ENCODE measurements at regions not wholly inside any gene's neighbourhood (a gene's known extent, or its start where the extent isn't known, plus 50 kb on each side); places are given as distances from the start of the nearest gene placed in this dataset.

DNA sequence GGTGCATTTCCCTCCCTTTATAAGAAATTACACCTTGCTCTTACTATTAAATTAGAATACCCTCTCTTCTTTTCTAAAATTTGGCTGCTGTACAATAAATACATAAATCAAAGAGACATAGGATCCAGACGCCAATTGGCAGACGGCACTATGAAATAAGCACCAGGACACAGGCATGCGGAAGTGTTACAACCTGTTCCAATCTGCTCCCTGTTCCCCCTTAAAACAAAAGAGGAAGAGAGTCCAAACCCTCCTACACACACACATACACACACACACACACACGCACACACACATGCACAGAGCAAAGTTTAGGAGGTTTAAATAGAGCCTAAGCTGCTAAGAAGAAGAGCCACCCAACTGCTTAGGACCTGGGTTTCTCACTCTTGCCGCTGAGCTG is 75.6 kb upstream of the ZNF507 start:
- no peak overlapping the region for H3K4me3 ChIP-seq (ENCODE audit: low read depth, poor library complexity, severe bottlenecking)
- intact Hi-C loops (cut with DNase I; ENCODE audit: low total_unique reads), result no loop called here
- TF ChIP-seq, protein P1, sequence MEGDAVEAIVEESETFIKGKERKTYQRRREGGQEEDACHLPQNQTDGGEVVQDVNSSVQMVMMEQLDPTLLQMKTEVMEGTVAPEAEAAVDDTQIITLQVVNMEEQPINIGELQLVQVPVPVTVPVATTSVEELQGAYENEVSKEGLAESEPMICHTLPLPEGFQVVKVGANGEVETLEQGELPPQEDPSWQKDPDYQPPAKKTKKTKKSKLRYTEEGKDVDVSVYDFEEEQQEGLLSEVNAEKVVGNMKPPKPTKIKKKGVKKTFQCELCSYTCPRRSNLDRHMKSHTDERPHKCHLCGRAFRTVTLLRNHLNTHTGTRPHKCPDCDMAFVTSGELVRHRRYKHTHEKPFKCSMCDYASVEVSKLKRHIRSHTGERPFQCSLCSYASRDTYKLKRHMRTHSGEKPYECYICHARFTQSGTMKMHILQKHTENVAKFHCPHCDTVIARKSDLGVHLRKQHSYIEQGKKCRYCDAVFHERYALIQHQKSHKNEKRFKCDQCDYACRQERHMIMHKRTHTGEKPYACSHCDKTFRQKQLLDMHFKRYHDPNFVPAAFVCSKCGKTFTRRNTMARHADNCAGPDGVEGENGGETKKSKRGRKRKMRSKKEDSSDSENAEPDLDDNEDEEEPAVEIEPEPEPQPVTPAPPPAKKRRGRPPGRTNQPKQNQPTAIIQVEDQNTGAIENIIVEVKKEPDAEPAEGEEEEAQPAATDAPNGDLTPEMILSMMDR (IDR thresholded peaks at IDR 0.05), result no peak
- TF ChIP-seq POLR2A (IDR thresholded peaks at IDR 0.05), result no peak
- WGBS, 2 donors, result 36 to 47% methylated on average over 5 of the region's 5 CpGs
- no peak for DNase-seq (ENCODE audit: low spot score in 2 of 2)

GRCh38 chr19:32273483-32273882 is 71.9 kb upstream of the ZNF507 start:
- TF ChIP-seq POLR2A (IDR thresholded peaks at IDR 0.05), result no peak
- TF ChIP-seq, protein P1 (IDR thresholded peaks at IDR 0.05), result no peak
- no peak overlapping the region for H3K4me3 ChIP-seq (ENCODE audit: low read depth, poor library complexity, severe bottlenecking)
- DNase-seq (ENCODE audit: low spot score in 2 of 2), result no peak
- intact Hi-C loops (cut with DNase I; ENCODE audit: low total_unique reads), result no loop called here

DNA sequence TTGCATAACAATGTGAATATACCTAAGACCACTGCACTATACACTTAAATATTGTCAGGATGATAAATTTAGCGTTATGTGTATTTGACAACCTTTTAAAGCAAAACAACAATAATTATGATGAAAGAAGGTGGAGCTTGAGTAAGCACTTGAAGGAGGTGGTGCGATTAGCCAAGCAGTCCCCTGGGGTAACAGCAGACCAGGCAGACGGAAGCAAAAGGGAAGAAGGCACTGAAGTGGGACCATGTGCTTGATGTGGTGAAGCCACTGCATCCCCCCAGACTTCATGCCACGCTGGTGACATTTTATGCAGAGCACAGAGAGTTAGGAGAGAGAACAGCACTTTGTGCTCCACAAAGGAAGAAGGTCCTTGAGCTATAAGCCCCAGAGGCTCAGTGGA is 58.3 kb upstream of the ZNF507 start:
- H3K4me3 ChIP-seq (ENCODE audit: low read depth, poor library complexity, severe bottlenecking), result no peak overlapping the region
- no peak for DNase-seq (ENCODE audit: low spot score in 2 of 2)
- no peak for TF ChIP-seq POLR2A (IDR thresholded peaks at IDR 0.05)
- TF ChIP-seq, protein P1 (IDR thresholded peaks at IDR 0.05), result no peak
- WGBS, 2 donors, result 45 to 51% methylated on average over 4 of the region's 4 CpGs
- intact Hi-C loops (cut with DNase I; ENCODE audit: low total_unique reads), result no loop called here

GRCh38 chr19:32287811-32288227 is 57.6 kb upstream of the ZNF507 start:
- no peak overlapping the region for H3K4me3 ChIP-seq (ENCODE audit: low read depth, poor library complexity, severe bottlenecking)
- WGBS, 2 donors, result 24 to 26% methylated on average over 12 of the region's 12 CpGs
- intact Hi-C loops (cut with DNase I; ENCODE audit: low total_unique reads), result no loop called here
- peak; percentile 59 to 93 for DNase-seq (ENCODE audit: low spot score in 2 of 2)
- TF ChIP-seq, protein P1 (IDR thresholded peaks at IDR 0.05), result no peak
- TF ChIP-seq POLR2A (IDR thresholded peaks at IDR 0.05), result no peak

DNA sequence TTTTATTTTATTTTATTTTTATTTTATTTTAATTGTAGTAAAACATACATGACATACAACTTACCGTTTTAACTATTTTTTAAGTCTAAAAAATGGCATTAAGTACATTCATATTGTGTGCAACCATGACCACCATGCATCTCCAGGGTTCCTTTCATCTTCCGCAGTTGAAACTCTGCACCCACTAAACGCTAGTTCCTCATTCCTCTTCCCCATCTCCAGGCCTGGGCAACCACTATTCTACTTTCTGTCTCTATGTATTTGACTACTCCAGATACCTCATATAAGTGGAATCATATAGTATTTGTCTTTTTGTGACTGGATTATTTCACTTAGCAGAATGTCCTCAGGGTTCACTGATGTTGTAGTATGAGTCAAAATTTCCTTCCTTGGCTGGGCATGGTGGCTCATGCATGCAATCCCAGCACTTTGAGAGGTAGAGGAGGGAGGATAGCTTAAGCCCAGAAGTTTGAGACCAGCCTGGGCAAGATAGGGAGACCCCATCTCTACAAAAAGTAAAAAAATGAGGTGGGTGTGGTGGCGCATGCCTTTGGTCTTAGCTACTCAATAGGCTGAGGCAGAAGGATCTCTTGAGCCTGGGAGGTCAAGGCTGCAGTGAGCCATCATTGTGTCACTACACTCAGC is 55.7 kb upstream of the ZNF507 start:
- intact Hi-C loops (cut with DNase I; ENCODE audit: low total_unique reads), result no loop called here
- WGBS, 2 donors, result 85 to 86% methylated on average over 4 of the region's 4 CpGs
- no peak for DNase-seq (ENCODE audit: low spot score in 2 of 2)
- H3K4me3 ChIP-seq (ENCODE audit: low read depth, poor library complexity, severe bottlenecking), result no peak overlapping the region
- no peak for TF ChIP-seq POLR2A (IDR thresholded peaks at IDR 0.05)
- TF ChIP-seq, protein P1 (IDR thresholded peaks at IDR 0.05), result no peak

DNA sequence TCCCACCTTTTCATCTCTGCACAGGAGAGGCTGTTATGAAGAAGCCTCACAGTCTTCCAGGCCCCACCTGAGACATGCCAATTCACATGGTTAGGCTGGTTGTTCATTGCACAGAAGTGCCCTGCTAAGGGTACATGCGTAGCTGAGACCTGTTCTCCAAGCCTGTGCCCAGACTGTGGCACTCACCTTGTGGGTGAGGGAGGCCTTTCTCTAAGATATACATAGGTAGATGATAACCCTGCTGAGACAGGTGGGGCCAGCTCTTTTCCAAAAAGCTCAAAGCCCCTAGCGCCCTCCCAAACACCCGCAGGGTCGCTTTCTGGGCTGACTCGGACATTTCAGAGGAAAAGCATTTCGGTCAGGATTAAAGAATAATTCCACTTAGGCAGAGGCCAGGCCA is 53.5 kb upstream of the ZNF507 start:
- H3K4me3 ChIP-seq (ENCODE audit: low read depth, poor library complexity, severe bottlenecking), result no peak overlapping the region
- WGBS, 2 donors, result 94 to 97% methylated on average over 6 of the region's 6 CpGs
- TF ChIP-seq, protein P1 (IDR thresholded peaks at IDR 0.05), result no peak
- no peak for TF ChIP-seq POLR2A (IDR thresholded peaks at IDR 0.05)
- DNase-seq (ENCODE audit: low spot score in 2 of 2), result no peak
- intact Hi-C loops (cut with DNase I; ENCODE audit: low total_unique reads), result no loop called here
